ENCODE measurements at regions not wholly inside any gene's neighbourhood (a gene's known extent, or its start where the extent isn't known, plus 50 kb on each side); places are given as distances from the start of the nearest gene placed in this dataset.

GRCh38 chr4:111792632-111793031, 352.6 kb upstream of the FAM241A start:
- no peak for ATAC-seq
- intact Hi-C loops (cut with DNase I), result no loop called here
- no peaks in the 10 kb centered on the region for H3K4me1 ChIP-seq
- no peaks in the 10 kb centered on the region for H3K27me3 ChIP-seq
- 39 to 48% methylated on average over 1 of the region's 1 CpG for WGBS, 2 donors
- H3K4me3 ChIP-seq, result no peak overlapping the region
- DNase-seq, result no peak
- H3K9me3 ChIP-seq, result no peaks in the 10 kb centered on the region
- TF ChIP-seq CTCF (IDR thresholded peaks at IDR 0.05) (no peak), POLR2A (IDR thresholded peaks at IDR 0.05) (no peak)
- H3K36me3 ChIP-seq (replicated peaks in 1 of 2; ENCODE audit: insufficient read depth in 1 of 2, low read depth in 2 of 2), result no peaks in the 10 kb centered on the region
- no peak overlapping the region for H3K27ac ChIP-seq

GRCh38 chr4:111793433-111794091, 351.7 kb upstream of the FAM241A start:
- intact Hi-C loops (cut with DNase I), result no loop called here
- ATAC-seq (no peak), DNase-seq (no peak)
- Histone ChIP-seq H3K4me3 (no peak overlapping the region), H3K27me3 (no peaks in the 10 kb centered on the region), H3K27ac (no peak overlapping the region), H3K9me3 (no peaks in the 10 kb centered on the region), H3K4me1 (no peaks in the 10 kb centered on the region), H3K36me3 (replicated peaks in 1 of 2; ENCODE audit: insufficient read depth in 1 of 2, low read depth in 2 of 2) (no peaks in the 10 kb centered on the region)
- TF ChIP-seq CTCF (IDR thresholded peaks at IDR 0.05) (no peak), POLR2A (IDR thresholded peaks at IDR 0.05) (no peak)
- WGBS, 2 donors, result 40 to 59% methylated on average over 2 of the region's 2 CpGs

- intact Hi-C loops (cut with DNase I), result no loop called here
- no peaks in the 10 kb centered on the region for H3K4me1 ChIP-seq
- DNase-seq (no peak), ATAC-seq (no peak)
- no peaks in the 10 kb centered on the region for H3K36me3 ChIP-seq (replicated peaks in 1 of 2; ENCODE audit: insufficient read depth in 1 of 2, low read depth in 2 of 2)
- WGBS, 2 donors, result 38 to 46% methylated on average over 5 of the region's 5 CpGs
- H3K27me3 ChIP-seq, result no peaks in the 10 kb centered on the region
- H3K9me3 ChIP-seq, result no peaks in the 10 kb centered on the region
- no peak overlapping the region for H3K27ac ChIP-seq
- no peak overlapping the region for H3K4me3 ChIP-seq
- TF ChIP-seq POLR2A (IDR thresholded peaks at IDR 0.05) (no peak), CTCF (IDR thresholded peaks at IDR 0.05) (no peak)
Observed at GRCh38 chr4:111797455-111798163, 347.6 kb upstream of the FAM241A start.

- WGBS, 2 donors, result 38 to 51% methylated on average over 2 of the region's 2 CpGs
- H3K4me3 ChIP-seq, result no peak overlapping the region
- ATAC-seq (no peak), DNase-seq (no peak)
- H3K27ac ChIP-seq, result no peak overlapping the region
- TF ChIP-seq POLR2A (IDR thresholded peaks at IDR 0.05) (no peak), CTCF (IDR thresholded peaks at IDR 0.05) (no peak)
- no peaks in the 10 kb centered on the region for H3K4me1 ChIP-seq
- H3K9me3 ChIP-seq, result no peaks in the 10 kb centered on the region
- H3K27me3 ChIP-seq, result no peaks in the 10 kb centered on the region
- intact Hi-C loops (cut with DNase I), result no loop called here
- H3K36me3 ChIP-seq (replicated peaks in 1 of 2; ENCODE audit: insufficient read depth in 1 of 2, low read depth in 2 of 2), result no peaks in the 10 kb centered on the region
Observed at GRCh38 chr4:111798840-111799239, 346.4 kb upstream of the FAM241A start.

- TF ChIP-seq CTCF (IDR thresholded peaks at IDR 0.05), result no peak
- no peak for TF ChIP-seq POLR2A (IDR thresholded peaks at IDR 0.05)
- DNase-seq (no peak), ATAC-seq (no peak)
- H3K9me3 ChIP-seq, result no peaks in the 10 kb centered on the region
- no peak overlapping the region for H3K4me3 ChIP-seq
- no peaks in the 10 kb centered on the region for H3K27me3 ChIP-seq
- H3K36me3 ChIP-seq (replicated peaks in 1 of 2; ENCODE audit: insufficient read depth in 1 of 2, low read depth in 2 of 2), result no peaks in the 10 kb centered on the region
- no peak overlapping the region for H3K27ac ChIP-seq
- intact Hi-C loops (cut with DNase I), result no loop called here
- WGBS, 2 donors, result 85 to 86% methylated on average over 2 of the region's 2 CpGs
- H3K4me1 ChIP-seq, result no peaks in the 10 kb centered on the region
Observed at GRCh38 chr4:111800551-111800950, 344.7 kb upstream of the FAM241A start.
